Stimulated activated memory B cell treated with anti-CD40 and anti-IgM and Interleukin-4, amounts not matched to agents 10 μg/mL and 1 μg/mL and 100 μg/mL, for 72 hours (primary cell): ENCODE measurements at regions not wholly inside any gene's neighbourhood (a gene's known extent, or its start where the extent isn't known, plus 50 kb on each side); places are given as distances from the start of the nearest gene placed in this dataset.
"Not testable (repeated sequence)": the region's sequence is repeated elsewhere in the genome, so short reads cannot be mapped to it uniquely, and the experiment has no call there.

Experiments used
- ATAC-seq: fragments of 150-1000 bp; cut with Tn5 transposase; 2 replicates; pipeline ENCODE4 v1.10.0; 2021
- H3K27ac Mint-ChIP-seq: one replicate; pipeline ENCODE4 v1.8.0; 2022; ENCODE audit warnings: mild to moderate bottlenecking, mixed read lengths
- H3K27me3 Mint-ChIP-seq: one replicate; pipeline ENCODE4 v1.8.0; 2022; ENCODE audit warnings: mixed read lengths
- H3K36me3 Mint-ChIP-seq: one replicate; pipeline ENCODE4 v1.8.0; 2022; ENCODE audit warnings: mixed read lengths
- H3K4me1 Mint-ChIP-seq: one replicate; pipeline ENCODE4 v1.8.0; 2022; ENCODE audit warnings: mixed read lengths
- H3K4me3 Mint-ChIP-seq: one replicate; pipeline ENCODE4 v1.8.0; 2022; ENCODE audit warnings: mild to moderate bottlenecking, moderate library complexity, mixed read lengths
- H3K9me3 Mint-ChIP-seq: one replicate; pipeline ENCODE4 v1.8.0; 2022; ENCODE audit warnings: mixed read lengths

GRCh38 chr6:8642131-8642530 lies 206.8 kb upstream of the SLC35B3 start:
- H3K36me3 Mint-ChIP-seq = no peaks in the 10 kb centered on the region

GRCh38 chr6:8639928-8640649 lies 204.7 kb upstream of the SLC35B3 start:
- Mint-ChIP-seq H3K4me3 (no peak overlapping the region), H3K27ac (no peak overlapping the region), H3K4me1 (no peaks in the 10 kb centered on the region), H3K36me3 (no peaks in the 10 kb centered on the region), H3K9me3 (peaks cover 3% of the 10 kb centered on the region), H3K27me3 (no peaks in the 10 kb centered on the region)
- no peak for ATAC-seq

More at GRCh38 chr6:8642131-8642530, 206.8 kb upstream of the SLC35B3 start:
- Mint-ChIP-seq H3K27ac (no peak overlapping the region), H3K27me3 (no peaks in the 10 kb centered on the region), H3K9me3 (peaks cover 3% of the 10 kb centered on the region), H3K4me1 (no peaks in the 10 kb centered on the region), H3K4me3 (no peak overlapping the region)
- ATAC-seq = no peak

GRCh38 chr6:8637896-8638597 lies 202.7 kb upstream of the SLC35B3 start:
- Mint-ChIP-seq H3K4me3 (no peak overlapping the region), H3K9me3 (no peaks in the 10 kb centered on the region), H3K27ac (no peak overlapping the region), H3K36me3 (no peaks in the 10 kb centered on the region), H3K4me1 (no peaks in the 10 kb centered on the region), H3K27me3 (no peaks in the 10 kb centered on the region)
- no peak for ATAC-seq

- Mint-ChIP-seq H3K4me1 (no peaks in the 10 kb centered on the region), H3K9me3 (no peaks in the 10 kb centered on the region), H3K27me3 (no peaks in the 10 kb centered on the region), H3K4me3 (no peak overlapping the region), H3K27ac (no peak overlapping the region), H3K36me3 (no peaks in the 10 kb centered on the region)
- ATAC-seq = no peak
Measured at GRCh38 chr6:8633762-8634161, 198.4 kb upstream of the SLC35B3 start.

GRCh38 chr6:8628736-8629135 lies 193.4 kb upstream of the SLC35B3 start:
- no peak for ATAC-seq
- Mint-ChIP-seq H3K4me3 (no peak overlapping the region), H3K27ac (no peak overlapping the region), H3K36me3 (no peaks in the 10 kb centered on the region), H3K4me1 (no peaks in the 10 kb centered on the region), H3K9me3 (no peaks in the 10 kb centered on the region), H3K27me3 (no peaks in the 10 kb centered on the region)

GRCh38 chr6:8628063-8628462 lies 192.7 kb upstream of the SLC35B3 start:
- Mint-ChIP-seq H3K9me3 (no peaks in the 10 kb centered on the region), H3K36me3 (no peaks in the 10 kb centered on the region)

GRCh38 chr6:8627085-8627861 lies 191.9 kb upstream of the SLC35B3 start:
- H3K9me3 Mint-ChIP-seq = no peaks in the 10 kb centered on the region
- H3K27me3 Mint-ChIP-seq = no peaks in the 10 kb centered on the region
- ATAC-seq = peak; percentile 80
- H3K27ac Mint-ChIP-seq = no peak overlapping the region
- no peaks in the 10 kb centered on the region for H3K36me3 Mint-ChIP-seq
- no peak overlapping the region for H3K4me3 Mint-ChIP-seq
- no peaks in the 10 kb centered on the region for H3K4me1 Mint-ChIP-seq

More at GRCh38 chr6:8628063-8628462, 192.7 kb upstream of the SLC35B3 start:
- no peak for ATAC-seq
- no peak overlapping the region for H3K27ac Mint-ChIP-seq
- no peaks in the 10 kb centered on the region for H3K27me3 Mint-ChIP-seq
- H3K4me3 Mint-ChIP-seq = no peak overlapping the region
- no peaks in the 10 kb centered on the region for H3K4me1 Mint-ChIP-seq

GRCh38 chr6:8624665-8625064 lies 189.3 kb upstream of the SLC35B3 start:
- no peak overlapping the region for H3K27ac Mint-ChIP-seq
- H3K4me1 Mint-ChIP-seq = no peaks in the 10 kb centered on the region
- no peak for ATAC-seq
- no peaks in the 10 kb centered on the region for H3K36me3 Mint-ChIP-seq
- no peaks in the 10 kb centered on the region for H3K27me3 Mint-ChIP-seq
- H3K4me3 Mint-ChIP-seq = no peak overlapping the region
- no peaks in the 10 kb centered on the region for H3K9me3 Mint-ChIP-seq

- ATAC-seq = no peak
- H3K4me3 Mint-ChIP-seq = no peak overlapping the region
- no peaks in the 10 kb centered on the region for H3K9me3 Mint-ChIP-seq
- H3K27me3 Mint-ChIP-seq = no peaks in the 10 kb centered on the region
- no peaks in the 10 kb centered on the region for H3K4me1 Mint-ChIP-seq
- no peak overlapping the region for H3K27ac Mint-ChIP-seq
- H3K36me3 Mint-ChIP-seq = no peaks in the 10 kb centered on the region
Measured at GRCh38 chr6:8623441-8623840, 188.1 kb upstream of the SLC35B3 start.

GRCh38 chr6:8619853-8620252 lies 184.5 kb upstream of the SLC35B3 start:
- no peak overlapping the region for H3K4me3 Mint-ChIP-seq
- H3K4me1 Mint-ChIP-seq = no peaks in the 10 kb centered on the region
- H3K27ac Mint-ChIP-seq = no peak overlapping the region
- H3K9me3 Mint-ChIP-seq = peaks cover 5% of the 10 kb centered on the region
- no peaks in the 10 kb centered on the region for H3K27me3 Mint-ChIP-seq
- ATAC-seq = no peak
- H3K36me3 Mint-ChIP-seq = no peaks in the 10 kb centered on the region

- H3K4me3 Mint-ChIP-seq, H3K27me3 Mint-ChIP-seq, ATAC-seq, H3K36me3 Mint-ChIP-seq, H3K9me3 Mint-ChIP-seq, H3K4me1 Mint-ChIP-seq, H3K27ac Mint-ChIP-seq: not testable (repeated sequence)
Measured at GRCh38 chr6:8619408-8619807, 184.1 kb upstream of the SLC35B3 start.

GRCh38 chr6:8608737-8609136 lies 173.4 kb upstream of the SLC35B3 start:
- H3K4me1 Mint-ChIP-seq = no peaks in the 10 kb centered on the region
- no peak overlapping the region for H3K4me3 Mint-ChIP-seq
- H3K36me3 Mint-ChIP-seq = no peaks in the 10 kb centered on the region
- peaks cover 6% of the 10 kb centered on the region for H3K27me3 Mint-ChIP-seq
- H3K9me3 Mint-ChIP-seq = peaks cover 6% of the 10 kb centered on the region
- ATAC-seq = no peak
- H3K27ac Mint-ChIP-seq = no peak overlapping the region

- H3K4me3 Mint-ChIP-seq = no peak overlapping the region
- H3K9me3 Mint-ChIP-seq = peaks cover 10% of the 10 kb centered on the region
- ATAC-seq = no peak
- no peaks in the 10 kb centered on the region for H3K27me3 Mint-ChIP-seq
- no peaks in the 10 kb centered on the region for H3K36me3 Mint-ChIP-seq
- H3K27ac Mint-ChIP-seq = no peak overlapping the region
- no peaks in the 10 kb centered on the region for H3K4me1 Mint-ChIP-seq
Measured at GRCh38 chr6:8589941-8590729, 154.8 kb upstream of the SLC35B3 start.

GRCh38 chr6:8588176-8588575 lies 152.8 kb upstream of the SLC35B3 start:
- Mint-ChIP-seq H3K36me3 (no peaks in the 10 kb centered on the region), H3K27ac (no peak overlapping the region), H3K4me1 (no peaks in the 10 kb centered on the region), H3K27me3 (no peaks in the 10 kb centered on the region), H3K4me3 (no peak overlapping the region), H3K9me3 (peaks cover 7% of the 10 kb centered on the region)
- no peak for ATAC-seq

GRCh38 chr6:8583291-8583690 lies 147.9 kb upstream of the SLC35B3 start:
- Mint-ChIP-seq H3K36me3 (no peaks in the 10 kb centered on the region), H3K9me3 (no peaks in the 10 kb centered on the region), H3K4me1 (no peaks in the 10 kb centered on the region), H3K27ac (no peak overlapping the region), H3K4me3 (no peak overlapping the region), H3K27me3 (no peaks in the 10 kb centered on the region)
- no peak for ATAC-seq
